Mucosa of rectum (tissue), 2 donors: ENCODE measurements at regions not wholly inside any gene's neighbourhood (a gene's known extent, or its start where the extent isn't known, plus 50 kb on each side); places are given as distances from the start of the nearest gene placed in this dataset.

Experiments used
- H3K27ac ChIP-seq, 2 donors: one replicate each; pipeline ENCODE4 v1.7.0; 2013; ENCODE audit warnings: inconsistent platforms in 2 of 2, low read depth in 2 of 2, low read length in 2 of 2
- H3K27me3 ChIP-seq, 2 donors: one replicate each; pipeline ENCODE4 v1.7.0; 2013; ENCODE audit warnings: low read length in 2 of 2; ENCODE audit not compliant: control insufficient read depth in 2 of 2, insufficient read depth in 2 of 2
- H3K36me3 ChIP-seq, 2 donors: one replicate each; pipeline ENCODE4 v1.7.0; 2013; ENCODE audit warnings: low read length in 2 of 2; ENCODE audit not compliant: control insufficient read depth in 2 of 2, insufficient read depth in 2 of 2
- H3K4me1 ChIP-seq, 2 donors: one replicate each; pipeline ENCODE4 v1.7.0; 2013; ENCODE audit warnings: low read length in 2 of 2, mild to moderate bottlenecking in 1 of 2; ENCODE audit not compliant: control insufficient read depth in 2 of 2, insufficient read depth in 2 of 2
- H3K4me3 ChIP-seq, 2 donors: one replicate each; pipeline ENCODE4 v1.7.0; 2013; ENCODE audit warnings: low read length in 2 of 2
- H3K9ac ChIP-seq, 2 donors: one replicate each; pipeline ENCODE4 v1.7.0; 2013; ENCODE audit warnings: low read length in 2 of 2, low read depth in 1 of 2, mild to moderate bottlenecking in 1 of 2
- H3K9me3 ChIP-seq, 2 donors: one replicate each; pipeline ENCODE4 v1.7.0; 2013; ENCODE audit warnings: low read length in 2 of 2; ENCODE audit not compliant: control insufficient read depth in 2 of 2
- donor health status: healthy.
- donor health status: Normal muscosa, but diverticular disease.

DNA sequence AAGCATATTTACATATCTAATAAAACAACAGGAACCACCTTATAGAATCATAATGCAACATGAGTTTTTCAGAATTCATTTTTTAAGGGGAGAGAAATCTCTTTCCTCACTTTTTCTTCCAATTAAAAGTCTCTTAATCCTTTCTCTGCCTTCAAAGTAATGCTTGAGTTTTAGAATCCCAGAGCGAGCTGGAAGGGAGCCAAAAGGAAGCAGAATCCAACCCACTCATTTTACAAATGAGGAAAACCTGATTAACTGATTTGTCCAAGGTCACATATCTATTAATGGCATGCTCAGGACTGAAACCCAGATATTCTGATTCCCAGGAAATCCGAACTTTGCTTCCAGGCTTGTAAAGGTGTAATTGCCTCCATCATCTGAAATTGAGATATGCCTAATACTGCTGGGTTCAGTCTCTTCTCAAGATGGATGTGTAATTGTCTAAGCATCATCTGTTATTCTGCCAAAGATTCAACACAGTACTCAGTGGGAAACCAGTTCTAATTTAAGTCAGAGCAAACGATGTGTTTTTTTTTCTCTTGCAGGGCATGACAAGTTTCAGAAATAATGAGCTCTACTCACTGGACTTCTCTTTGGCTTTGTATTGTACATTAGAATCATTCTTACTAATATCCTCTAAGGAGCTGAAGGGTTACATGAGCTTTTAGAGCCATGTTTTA lies 481.4 kb upstream of the CFAP20DC start:
- no peak overlapping the region for H3K4me3 ChIP-seq
- no peaks in the 10 kb centered on the region for H3K27me3 ChIP-seq
- H3K4me1 ChIP-seq = no peaks in the 10 kb centered on the region
- no peaks in the 10 kb centered on the region for H3K36me3 ChIP-seq
- H3K9ac ChIP-seq = no peak overlapping the region
- H3K27ac ChIP-seq = no peak overlapping the region
- H3K9me3 ChIP-seq = no peaks in the 10 kb centered on the region

- peaks cover 0 to 3% of the 10 kb centered on the region in 2 donors for H3K27me3 ChIP-seq
- no peaks in the 10 kb centered on the region for H3K9me3 ChIP-seq
- no peak overlapping the region for H3K4me3 ChIP-seq
- H3K4me1 ChIP-seq = no peaks in the 10 kb centered on the region
- no peaks in the 10 kb centered on the region for H3K36me3 ChIP-seq
- H3K27ac ChIP-seq = no peak overlapping the region
- H3K9ac ChIP-seq = no peak overlapping the region
Observed at GRCh38 chr3:59528251-59528650, 478.4 kb upstream of the CFAP20DC start.

DNA sequence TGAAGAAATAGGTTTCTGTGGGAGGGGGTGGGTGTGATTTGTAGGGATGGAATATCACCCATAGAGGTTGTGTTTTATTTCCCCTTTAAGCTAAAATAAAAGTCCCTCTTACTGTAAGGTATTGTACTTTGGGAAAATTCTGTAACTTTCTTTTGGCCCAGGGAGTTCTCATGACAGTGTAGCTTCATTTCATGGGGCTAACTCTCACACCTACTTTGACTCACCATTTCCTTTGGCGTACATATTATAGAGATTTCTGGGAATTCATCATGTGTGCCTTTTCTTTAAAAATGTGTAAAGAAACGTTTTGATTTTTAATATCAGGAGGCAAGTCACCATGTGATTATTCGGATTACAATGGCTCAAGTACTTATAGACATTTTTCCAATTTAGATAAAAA lies 477.7 kb upstream of the CFAP20DC start:
- no peak overlapping the region for H3K27ac ChIP-seq
- H3K9ac ChIP-seq = no peak overlapping the region
- H3K4me1 ChIP-seq = no peaks in the 10 kb centered on the region
- H3K27me3 ChIP-seq = peaks cover 0 to 3% of the 10 kb centered on the region in 2 donors
- H3K4me3 ChIP-seq = no peak overlapping the region
- no peaks in the 10 kb centered on the region for H3K36me3 ChIP-seq
- no peaks in the 10 kb centered on the region for H3K9me3 ChIP-seq

DNA sequence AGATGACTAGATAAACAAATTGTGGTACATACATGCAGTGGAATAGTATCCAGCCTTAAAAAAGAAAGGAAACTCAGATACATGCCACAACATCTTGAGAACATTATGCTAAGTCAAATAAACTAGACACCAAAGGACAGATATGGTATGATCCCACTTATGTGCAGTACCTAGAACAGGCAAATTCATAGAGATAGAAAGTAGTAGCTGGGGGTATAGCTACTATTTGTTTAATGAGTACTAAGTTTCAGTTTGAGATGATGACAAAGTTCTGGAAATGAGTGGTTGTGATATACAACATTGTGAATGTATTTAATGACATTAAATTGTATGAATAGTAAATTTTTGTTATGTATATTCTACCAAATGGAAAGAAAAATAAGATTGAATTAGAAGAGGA lies 477.2 kb upstream of the CFAP20DC start:
- H3K27ac ChIP-seq = no peak overlapping the region
- H3K36me3 ChIP-seq = no peaks in the 10 kb centered on the region
- no peaks in the 10 kb centered on the region for H3K4me1 ChIP-seq
- H3K27me3 ChIP-seq = peaks cover 0 to 3% of the 10 kb centered on the region in 2 donors
- H3K4me3 ChIP-seq = no peak overlapping the region
- no peak overlapping the region for H3K9ac ChIP-seq
- H3K9me3 ChIP-seq = no peaks in the 10 kb centered on the region

DNA sequence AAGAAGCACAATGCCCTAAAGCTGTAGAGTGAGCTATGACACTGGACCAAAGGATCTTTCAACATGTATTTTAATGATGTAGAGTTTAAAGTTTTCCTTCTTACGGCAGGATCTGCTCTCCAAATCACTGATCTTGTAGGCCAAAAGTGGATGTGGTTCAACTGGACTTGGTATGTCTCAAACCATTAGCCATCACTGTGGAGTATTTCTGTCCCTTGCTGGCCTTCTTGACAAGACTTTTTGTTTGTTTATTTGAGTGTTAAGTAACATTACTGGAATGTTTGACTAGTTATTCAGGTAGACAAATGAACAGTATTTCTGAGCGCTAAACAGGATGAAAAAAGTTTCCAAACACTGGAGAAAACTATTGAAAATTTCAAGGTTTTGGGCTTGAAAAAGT lies 472.7 kb upstream of the CFAP20DC start:
- Histone ChIP-seq H3K9me3 (no peaks in the 10 kb centered on the region), H3K27me3 (peaks cover 0 to 3% of the 10 kb centered on the region in 2 donors), H3K4me1 (no peaks in the 10 kb centered on the region), H3K27ac (no peak overlapping the region), H3K9ac (no peak overlapping the region), H3K4me3 (no peak overlapping the region), H3K36me3 (no peaks in the 10 kb centered on the region)

DNA sequence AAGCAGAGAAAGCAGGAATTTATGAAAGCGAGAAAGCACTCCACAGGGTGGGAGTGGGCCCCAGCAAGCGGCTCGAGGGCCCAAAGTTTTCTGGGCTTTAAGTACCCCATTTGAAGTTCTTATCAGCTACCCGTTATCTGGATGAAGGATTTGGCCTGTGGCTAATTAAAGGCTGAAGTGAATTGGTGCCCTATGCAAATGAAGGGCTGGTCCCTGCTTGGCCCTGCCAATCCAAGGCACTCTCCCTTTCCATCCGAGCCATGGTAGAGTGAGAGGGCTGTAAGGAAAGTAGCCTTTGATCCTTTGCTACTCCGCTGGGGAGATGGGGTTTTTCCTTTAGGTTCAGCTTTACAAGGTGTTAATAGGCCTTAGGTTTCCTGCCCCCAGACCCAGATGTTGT lies 469.3 kb upstream of the CFAP20DC start:
- no peak overlapping the region for H3K27ac ChIP-seq

GRCh38 chr3:59518283-59519055 lies 468.6 kb upstream of the CFAP20DC start:
- no peaks in the 10 kb centered on the region for H3K36me3 ChIP-seq

More for the DNA sequence above, 469.3 kb upstream of the CFAP20DC start:
- peaks cover 0 to 2% of the 10 kb centered on the region in 2 donors for H3K27me3 ChIP-seq
- H3K9me3 ChIP-seq = no peaks in the 10 kb centered on the region
- H3K4me3 ChIP-seq = no peak overlapping the region
- no peaks in the 10 kb centered on the region for H3K4me1 ChIP-seq
- no peak overlapping the region for H3K9ac ChIP-seq
- H3K36me3 ChIP-seq = no peaks in the 10 kb centered on the region

GRCh38 chr3:59517388-59517787 lies 467.6 kb upstream of the CFAP20DC start:
- no peak overlapping the region for H3K27ac ChIP-seq
- no peaks in the 10 kb centered on the region for H3K36me3 ChIP-seq

More at GRCh38 chr3:59518283-59519055, 468.6 kb upstream of the CFAP20DC start:
- Histone ChIP-seq H3K4me1 (no peaks in the 10 kb centered on the region), H3K4me3 (no peak overlapping the region), H3K9ac (no peak overlapping the region), H3K27me3 (no peaks in the 10 kb centered on the region), H3K9me3 (no peaks in the 10 kb centered on the region), H3K27ac (no peak overlapping the region)

GRCh38 chr3:59515966-59516365 lies 466.1 kb upstream of the CFAP20DC start:
- Histone ChIP-seq H3K4me1 (no peaks in the 10 kb centered on the region), H3K27ac (no peak overlapping the region), H3K9ac (no peak overlapping the region), H3K9me3 (no peaks in the 10 kb centered on the region), H3K36me3 (no peaks in the 10 kb centered on the region), H3K27me3 (no peaks in the 10 kb centered on the region), H3K4me3 (no peak overlapping the region)

More at GRCh38 chr3:59517388-59517787, 467.6 kb upstream of the CFAP20DC start:
- H3K9ac ChIP-seq = no peak overlapping the region
- no peaks in the 10 kb centered on the region for H3K4me1 ChIP-seq
- H3K27me3 ChIP-seq = no peaks in the 10 kb centered on the region
- H3K4me3 ChIP-seq = no peak overlapping the region
- no peaks in the 10 kb centered on the region for H3K9me3 ChIP-seq

DNA sequence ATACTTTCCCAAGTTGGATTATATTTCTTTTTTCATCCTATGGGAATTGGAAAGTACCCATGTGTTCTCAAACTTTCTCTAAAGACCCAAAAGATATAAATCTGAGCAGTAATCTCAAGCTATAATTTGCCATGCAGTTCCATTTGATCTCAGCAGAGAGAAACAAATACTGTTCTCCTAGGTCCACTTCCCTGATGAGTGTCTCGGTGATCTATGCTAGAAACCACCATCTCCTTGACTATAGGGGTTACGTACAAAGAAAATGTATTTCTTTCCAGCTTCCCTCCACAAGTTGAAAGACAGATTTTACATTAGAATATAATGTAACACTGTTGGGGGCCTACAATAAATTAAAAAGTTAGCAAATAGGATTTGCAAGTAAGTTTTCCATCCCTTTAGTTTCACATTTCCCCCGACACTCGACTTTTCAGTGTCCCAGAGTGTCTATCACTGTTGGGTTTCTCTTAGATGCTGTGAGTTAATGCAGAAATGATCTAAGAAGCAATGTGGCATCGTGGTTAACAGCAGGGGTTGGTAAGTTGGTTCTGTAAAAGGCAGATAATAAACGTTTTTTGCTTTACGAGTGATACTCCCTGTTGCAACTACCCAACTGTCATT lies 465.1 kb upstream of the CFAP20DC start:
- Histone ChIP-seq H3K36me3 (no peaks in the 10 kb centered on the region), H3K9me3 (no peaks in the 10 kb centered on the region), H3K4me1 (no peaks in the 10 kb centered on the region), H3K9ac (no peak overlapping the region), H3K27ac (no peak overlapping the region), H3K27me3 (no peaks in the 10 kb centered on the region), H3K4me3 (no peak overlapping the region)
